Tibial artery (tissue), 4 donors: ENCODE measurements at regions not wholly inside any gene's neighbourhood (a gene's known extent, or its start where the extent isn't known, plus 50 kb on each side); places are given as distances from the start of the nearest gene placed in this dataset.
"Not testable (repeated sequence)": the region's sequence is repeated elsewhere in the genome, so short reads cannot be mapped to it uniquely, and the experiment has no call there.

Experiments used
- DNase-seq, 2 donors: peaks; one replicate each; pipeline ENCODE4 v3.0.0-alpha.2; 2019
- H3K27ac ChIP-seq, 2 donors: fragments of 200-600 bp; sonication (generic) in 1 of 2; 1 replicate in 1 of 2; 2 replicates in 1 of 2; pipeline ENCODE4 v1.5.1; 2018 to 2019; ENCODE audit warnings: mild to moderate bottlenecking in 1 of 2
- H3K27me3 ChIP-seq, 2 donors: fragments of 200-600 bp; sonication (generic) in 1 of 2; one replicate each; pipeline versions ENCODE4 v1.5.1 to v1.6.0; 2016 to 2019
- H3K36me3 ChIP-seq, 3 donors: fragments of 200-600 bp; sonication (generic) in 2 of 3; one replicate each; pipeline ENCODE4 v1.5.1; 2016 to 2019; ENCODE audit warnings: mild to moderate bottlenecking in 2 of 3
- H3K4me1 ChIP-seq, 4 donors: fragments of 200-600 bp; sonication (generic) in 2 of 4; 1 replicate in 3 of 4; 2 replicates in 1 of 4; pipeline ENCODE4 v1.5.1; 2016 to 2019
- H3K4me3 ChIP-seq, 2 donors: fragments of 200-600 bp; sonication (generic) in 1 of 2; 1 replicate in 1 of 2; 2 replicates in 1 of 2; pipeline ENCODE4 v1.5.1; 2018 to 2019; ENCODE audit warnings: mild to moderate bottlenecking in 2 of 2
- H3K9me3 ChIP-seq, 3 donors: fragments of 200-600 bp; sonication (generic) in 1 of 3; one replicate each; pipeline ENCODE4 v1.5.1; 2016 to 2019
- CTCF ChIP-seq, 2 experiments: fragments of 200-600 bp in 1 of 2; fragments of 450-650 bp in 1 of 2; IDR thresholded peaks; one replicate each; pipeline ENCODE4 v1.5.1; 2017 to 2019; ENCODE audit warnings: antibody characterized with exemption in 2 of 2, mild to moderate bottlenecking in 1 of 2, moderate library complexity in 1 of 2
- intact Hi-C: fragments of 100-400 bp; cut with DNase I; formaldehyde crosslinking; loops from one replicate; pipeline ENCODE4 v1.15.0; 2023; ENCODE audit warnings: low total_unique reads

- no peak for DNase-seq
- Histone ChIP-seq H3K27ac (no peak overlapping the region), H3K36me3 (no peaks in the 10 kb centered on the region), H3K4me3 (no peak overlapping the region), H3K9me3 (peaks cover 4 to 15% (median 6%) of the 10 kb centered on the region in 3 donors), H3K27me3 (no peaks in the 10 kb centered on the region), H3K4me1 (no peaks in the 10 kb centered on the region)
- intact Hi-C loops: no loop called here
- TF ChIP-seq CTCF (IDR thresholded peaks at IDR 0.05): no peak
Measured at GRCh38 chr2:160615706-160616105, 122.1 kb upstream of the RBMS1 start.

DNA sequence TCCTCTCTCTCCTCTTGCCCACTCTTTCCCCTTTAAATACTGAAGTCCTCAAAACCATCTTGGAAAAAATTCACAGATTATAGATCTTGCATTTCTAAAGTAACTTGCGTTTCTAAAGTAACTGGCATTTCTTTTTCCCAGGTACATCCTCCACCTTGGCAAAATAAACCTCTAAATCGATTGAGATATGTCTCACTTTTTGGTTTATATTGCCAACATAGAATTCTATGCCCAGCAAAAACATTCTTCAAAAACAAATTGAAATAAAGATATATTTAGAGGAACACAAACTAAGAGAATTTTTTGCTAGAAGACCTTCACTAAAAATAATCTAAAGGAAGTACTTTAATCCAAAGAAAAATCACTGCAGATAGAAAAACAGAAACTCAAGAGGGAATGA is 122.5 kb upstream of the RBMS1 start:
- Histone ChIP-seq H3K36me3 (no peaks in the 10 kb centered on the region), H3K27ac (no peak overlapping the region), H3K4me3 (no peak overlapping the region), H3K9me3 (peaks cover 4 to 15% (median 6%) of the 10 kb centered on the region in 3 donors), H3K27me3 (no peaks in the 10 kb centered on the region), H3K4me1 (no peaks in the 10 kb centered on the region)
- DNase-seq: no peak
- intact Hi-C loops: no loop called here
- no peak for TF ChIP-seq CTCF (IDR thresholded peaks at IDR 0.05)

DNA sequence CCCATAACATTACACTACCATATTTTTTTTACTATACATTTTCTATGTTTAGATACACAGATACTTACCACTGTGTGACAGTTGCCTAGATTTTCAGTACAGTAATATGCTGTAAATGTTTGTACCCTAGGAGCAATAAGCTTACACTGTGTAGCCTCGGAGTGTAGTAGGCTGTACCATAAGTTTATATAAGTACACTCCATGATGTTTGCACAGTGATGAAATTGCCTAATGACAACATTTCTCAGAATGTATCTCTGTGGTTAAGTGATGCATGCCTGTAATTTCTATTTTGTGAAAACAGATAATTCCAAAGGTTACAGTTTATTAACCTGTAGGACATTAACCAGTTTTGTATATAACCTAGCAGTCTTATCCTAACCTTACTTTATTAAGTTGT is 128.1 kb upstream of the RBMS1 start:
- Histone ChIP-seq H3K4me1 (no peaks in the 10 kb centered on the region), H3K4me3 (no peak overlapping the region), H3K9me3 (no peaks in the 10 kb centered on the region), H3K27me3 (no peaks in the 10 kb centered on the region), H3K36me3 (no peaks in the 10 kb centered on the region), H3K27ac (no peak overlapping the region)
- TF ChIP-seq CTCF (IDR thresholded peaks at IDR 0.05): no peak
- DNase-seq: no peak
- intact Hi-C loops: no loop called here

GRCh38 chr2:160628020-160628637 is 134.5 kb upstream of the RBMS1 start:
- DNase-seq: not testable (repeated sequence)

DNA sequence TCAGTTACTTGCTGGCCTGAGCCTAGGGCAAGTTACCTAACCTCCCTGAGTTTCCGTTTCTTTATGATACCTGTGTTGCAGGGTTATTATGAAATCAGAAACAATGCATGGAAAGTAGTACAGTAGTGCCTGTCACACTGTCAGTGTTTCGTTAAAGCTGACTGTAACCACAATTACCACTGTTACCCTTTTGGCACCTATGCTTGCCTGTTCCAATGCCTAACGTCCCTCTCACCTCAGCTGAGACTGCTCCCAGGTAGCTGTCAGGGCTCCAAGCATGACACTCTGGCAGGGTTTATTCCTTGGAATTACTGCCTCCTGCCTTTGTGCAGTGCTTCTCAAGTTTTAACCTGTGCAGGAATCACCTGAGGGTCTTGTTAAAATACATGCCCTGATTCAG is 135.2 kb upstream of the RBMS1 start:
- no peak overlapping the region for H3K27ac ChIP-seq
- no peak for TF ChIP-seq CTCF (IDR thresholded peaks at IDR 0.05)
- no peaks in the 10 kb centered on the region for H3K36me3 ChIP-seq
- no peaks in the 10 kb centered on the region for H3K27me3 ChIP-seq
- intact Hi-C loops: no loop called here
- no peak for DNase-seq
- H3K4me3 ChIP-seq: no peak overlapping the region
- H3K9me3 ChIP-seq: no peaks in the 10 kb centered on the region
- peaks cover 0 to 12% (median 10%) of the 10 kb centered on the region in 4 donors for H3K4me1 ChIP-seq

More at GRCh38 chr2:160628020-160628637, 134.5 kb upstream of the RBMS1 start:
- H3K4me3 ChIP-seq, H3K9me3 ChIP-seq, H3K36me3 ChIP-seq, H3K27me3 ChIP-seq, H3K27ac ChIP-seq, intact Hi-C loops: not testable (repeated sequence)
- peaks cover 0 to 12% (median 10%) of the 10 kb centered on the region in 4 donors for H3K4me1 ChIP-seq

DNA sequence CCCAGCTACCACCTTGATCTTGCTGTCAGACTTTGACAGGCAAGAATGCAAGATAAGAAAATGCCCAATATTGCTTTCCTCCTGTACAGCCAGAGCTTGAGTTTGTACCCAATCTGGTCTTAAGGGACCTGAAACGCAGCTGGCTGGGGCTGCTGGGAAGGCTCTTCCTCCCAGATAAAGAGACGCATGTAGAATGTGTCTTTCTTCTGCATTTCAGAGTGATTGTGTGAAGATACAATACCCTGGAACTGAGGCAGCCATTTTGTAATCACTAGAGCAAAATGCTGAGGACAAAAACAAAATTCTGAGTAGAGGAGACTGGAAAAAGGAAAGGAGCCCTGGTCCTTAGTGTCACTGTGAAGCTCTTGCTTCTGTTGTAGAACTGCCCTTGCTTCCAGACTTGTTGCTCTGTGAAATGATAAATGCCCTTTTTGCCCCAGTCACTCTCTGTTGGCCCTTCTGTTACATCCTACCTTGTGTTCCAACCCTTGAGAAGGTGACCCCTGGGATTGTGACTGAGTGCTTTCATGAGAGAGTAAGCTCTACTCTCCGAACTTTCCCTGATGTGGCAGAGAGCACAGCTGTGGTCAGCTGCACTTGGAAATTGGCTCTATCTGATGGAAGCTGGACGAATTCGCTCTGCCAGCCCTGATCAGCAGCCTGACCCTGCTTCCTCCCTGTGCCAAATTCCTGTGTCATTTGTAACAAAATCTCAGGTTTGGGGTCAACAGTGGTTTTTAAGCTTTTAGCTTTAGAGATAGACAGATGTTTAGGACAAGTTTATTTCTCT is 137.4 kb upstream of the RBMS1 start:
- no peak for DNase-seq
- intact Hi-C loops: no loop called here
- H3K9me3 ChIP-seq: no peaks in the 10 kb centered on the region
- peak overlapping the region; percentile 32 to 37 for H3K27ac ChIP-seq
- peaks cover 0 to 27% (median 23%) of the 10 kb centered on the region in 4 donors for H3K4me1 ChIP-seq
- TF ChIP-seq CTCF (IDR thresholded peaks at IDR 0.05): no peak
- no peaks in the 10 kb centered on the region for H3K36me3 ChIP-seq
- no peak overlapping the region for H3K4me3 ChIP-seq
- no peaks in the 10 kb centered on the region for H3K27me3 ChIP-seq
